ENCODE measurements at regions not wholly inside any gene's neighbourhood (a gene's known extent, or its start where the extent isn't known, plus 50 kb on each side); places are given as distances from the start of the nearest gene placed in this dataset.

GRCh38 chr2:139156730-139157129, 376.5 kb upstream of the NXPH2 start:
- no peak for TF ChIP-seq CTCF (IDR thresholded peaks at IDR 0.05)
- no peak for TF ChIP-seq POLR2AphosphoS5 (IDR thresholded peaks at IDR 0.05; ENCODE audit: low read depth, low read length)
